ENCODE measurements at regions not wholly inside any gene's neighbourhood (a gene's known extent, or its start where the extent isn't known, plus 50 kb on each side); places are given as distances from the start of the nearest gene placed in this dataset.

GRCh38 chr18:75800331-75800648 lies 372.8 kb upstream of the SMIM21 start:
- no peak overlapping the region for H3K4me3 ChIP-seq (ENCODE audit: low read length)
- H3K4me1 ChIP-seq (ENCODE audit: low read length) = no peaks in the 10 kb centered on the region
- H3K9me3 ChIP-seq (replicated peaks; ENCODE audit: insufficient read depth, low read length) = no peaks in the 10 kb centered on the region
- H3K27ac ChIP-seq (ENCODE audit: low read length) = no peak overlapping the region
- no peak for TF ChIP-seq EZH2phosphoT487 (IDR thresholded peaks at IDR 0.05; ENCODE audit: low read length)
- TF ChIP-seq CTCF (IDR thresholded peaks at IDR 0.05; ENCODE audit: low read length) = no peak
- TF ChIP-seq EZH2 (optimal IDR thresholded peaks at IDR 0.05; ENCODE audit: low read depth, low read length) = no peak
- H3K79me2 ChIP-seq (ENCODE audit: low read length) = no peaks in the 10 kb centered on the region
- no peaks in the 10 kb centered on the region for H3F3A ChIP-seq (ENCODE audit: insufficient read depth, low read length)
- H3K9ac ChIP-seq (ENCODE audit: low read length) = no peak overlapping the region
- DNase-seq = no peak
- H2AFZ ChIP-seq (ENCODE audit: low read length) = no peak overlapping the region
- no peaks in the 10 kb centered on the region for H3K27me3 ChIP-seq (replicated peaks; ENCODE audit: insufficient read depth, low read length)
- no peaks in the 10 kb centered on the region for H3K36me3 ChIP-seq (replicated peaks; ENCODE audit: insufficient read depth, low read length)
- H4K20me1 ChIP-seq (ENCODE audit: insufficient read depth, low read length) = no peaks in the 10 kb centered on the region
- no peak overlapping the region for H3K4me2 ChIP-seq (ENCODE audit: low read depth, low read length)
- H3K9me2 ChIP-seq (replicated peaks; ENCODE audit: insufficient read depth, low read length) = no peaks in the 10 kb centered on the region

GRCh38 chr18:75799449-75800330 lies 372.2 kb upstream of the SMIM21 start:
- H3K4me1 ChIP-seq (ENCODE audit: low read length) = no peaks in the 10 kb centered on the region
- H3K9me2 ChIP-seq (replicated peaks; ENCODE audit: insufficient read depth, low read length) = no peaks in the 10 kb centered on the region
- no peak overlapping the region for H3K9ac ChIP-seq (ENCODE audit: low read length)
- H3K79me2 ChIP-seq (ENCODE audit: low read length) = no peaks in the 10 kb centered on the region
- H2AFZ ChIP-seq (ENCODE audit: low read length) = no peak overlapping the region
- H3K9me3 ChIP-seq (replicated peaks; ENCODE audit: insufficient read depth, low read length) = no peaks in the 10 kb centered on the region
- no peak for DNase-seq
- H3K27me3 ChIP-seq (replicated peaks; ENCODE audit: insufficient read depth, low read length) = no peaks in the 10 kb centered on the region
- H3F3A ChIP-seq (ENCODE audit: insufficient read depth, low read length) = no peaks in the 10 kb centered on the region
- no peak overlapping the region for H3K27ac ChIP-seq (ENCODE audit: low read length)
- no peaks in the 10 kb centered on the region for H3K36me3 ChIP-seq (replicated peaks; ENCODE audit: insufficient read depth, low read length)
- no peak overlapping the region for H3K4me2 ChIP-seq (ENCODE audit: low read depth, low read length)
- no peaks in the 10 kb centered on the region for H4K20me1 ChIP-seq (ENCODE audit: insufficient read depth, low read length)
- TF ChIP-seq CTCF (IDR thresholded peaks at IDR 0.05; ENCODE audit: low read length) = no peak
- no peak for TF ChIP-seq EZH2phosphoT487 (IDR thresholded peaks at IDR 0.05; ENCODE audit: low read length)
- TF ChIP-seq EZH2 (optimal IDR thresholded peaks at IDR 0.05; ENCODE audit: low read depth, low read length) = no peak
- no peak overlapping the region for H3K4me3 ChIP-seq (ENCODE audit: low read length)

- Histone ChIP-seq H2AFZ (ENCODE audit: low read length) (no peak overlapping the region), H3K9me3 (replicated peaks; ENCODE audit: insufficient read depth, low read length) (no peaks in the 10 kb centered on the region), H3K27me3 (replicated peaks; ENCODE audit: insufficient read depth, low read length) (no peaks in the 10 kb centered on the region), H3K36me3 (replicated peaks; ENCODE audit: insufficient read depth, low read length) (no peaks in the 10 kb centered on the region), H3K9ac (ENCODE audit: low read length) (no peak overlapping the region), H3K9me2 (replicated peaks; ENCODE audit: insufficient read depth, low read length) (no peaks in the 10 kb centered on the region), H3K79me2 (ENCODE audit: low read length) (no peaks in the 10 kb centered on the region), H3K4me1 (ENCODE audit: low read length) (no peaks in the 10 kb centered on the region), H3K4me2 (ENCODE audit: low read depth, low read length) (no peak overlapping the region), H3K27ac (ENCODE audit: low read length) (no peak overlapping the region), H4K20me1 (ENCODE audit: insufficient read depth, low read length) (no peaks in the 10 kb centered on the region), H3K4me3 (ENCODE audit: low read length) (no peak overlapping the region), H3F3A (ENCODE audit: insufficient read depth, low read length) (no peaks in the 10 kb centered on the region)
- TF ChIP-seq EZH2phosphoT487 (IDR thresholded peaks at IDR 0.05; ENCODE audit: low read length) (no peak), CTCF (IDR thresholded peaks at IDR 0.05; ENCODE audit: low read length) (no peak), EZH2 (optimal IDR thresholded peaks at IDR 0.05; ENCODE audit: low read depth, low read length) (no peak)
- DNase-seq = no peak
These were observed 369.5 kb upstream of the SMIM21 start for GRCh38 chr18:75797046-75797445.
